ENCODE measurements at regions not wholly inside any gene's neighbourhood (a gene's known extent, or its start where the extent isn't known, plus 50 kb on each side); places are given as distances from the start of the nearest gene placed in this dataset.

GRCh38 chr6:26269531-26270485 lies 95.2 kb upstream of the BTN3A2 start:
- TF ChIP-seq CTCF (IDR thresholded peaks at IDR 0.05; ENCODE audit: low read depth, low read length) = no peak
- in situ Hi-C loops (cut with HindIII; ENCODE audit: low sequenced_read_pairs) = no loop called here
- H3K4me3 ChIP-seq (ENCODE audit: low read depth, low read length) = peak overlapping the region; percentile 72
- peak; percentile 13 for DNase-seq (ENCODE audit: low read depth, low spot score)

GRCh38 chr6:26270486-26270861 lies 94.5 kb upstream of the BTN3A2 start:
- peak overlapping the region; percentile 72 for H3K4me3 ChIP-seq (ENCODE audit: low read depth, low read length)
- peak; percentile 29 for DNase-seq (ENCODE audit: low read depth, low spot score)
- in situ Hi-C loops (cut with HindIII; ENCODE audit: low sequenced_read_pairs) = no loop called here
- TF ChIP-seq CTCF (IDR thresholded peaks at IDR 0.05; ENCODE audit: low read depth, low read length) = peak; percentile 4

DNA sequence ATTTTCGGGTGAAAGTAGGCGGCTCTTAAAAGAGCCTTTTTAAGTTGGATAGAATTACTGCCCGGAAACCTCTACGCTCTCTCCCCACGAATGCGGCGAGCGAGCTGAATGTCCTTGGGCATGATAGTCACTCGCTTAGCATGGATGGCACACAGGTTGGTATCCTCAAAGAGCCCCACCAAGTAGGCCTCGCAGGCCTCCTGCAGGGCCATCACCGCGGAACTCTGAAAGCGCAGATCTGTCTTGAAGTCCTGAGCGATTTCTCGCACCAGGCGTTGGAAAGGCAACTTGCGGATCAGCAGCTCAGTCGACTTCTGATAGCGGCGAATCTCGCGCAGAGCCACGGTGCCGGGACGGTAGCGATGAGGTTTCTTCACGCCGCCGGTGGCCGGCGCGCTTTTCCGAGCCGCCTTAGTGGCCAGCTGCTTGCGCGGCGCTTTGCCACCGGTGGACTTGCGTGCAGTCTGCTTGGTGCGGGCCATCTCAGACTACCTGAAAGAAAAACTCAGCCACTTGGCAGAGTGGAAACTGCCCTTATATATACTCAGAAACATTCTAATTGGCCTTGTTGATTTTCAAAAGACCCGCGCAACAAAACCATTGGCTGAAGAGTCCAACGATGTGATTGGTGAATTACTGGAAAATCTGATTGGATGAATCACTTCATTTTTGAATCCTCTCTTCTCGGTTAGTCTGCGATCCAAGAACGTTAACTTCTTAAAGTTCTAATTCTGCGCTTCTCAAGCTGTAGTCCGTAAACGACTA lies 93.9 kb upstream of the BTN3A2 start:
- DNase-seq (ENCODE audit: low read depth, low spot score) = peak; percentile 94
- H3K4me3 ChIP-seq (ENCODE audit: low read depth, low read length) = peak overlapping the region; percentile 72
- in situ Hi-C loops (cut with HindIII; ENCODE audit: low sequenced_read_pairs) = no loop called here
- TF ChIP-seq CTCF (IDR thresholded peaks at IDR 0.05; ENCODE audit: low read depth, low read length) = no peak

GRCh38 chr6:26271668-26272024 lies 93.4 kb upstream of the BTN3A2 start:
- DNase-seq (ENCODE audit: low read depth, low spot score) = no peak
- TF ChIP-seq CTCF (IDR thresholded peaks at IDR 0.05; ENCODE audit: low read depth, low read length) = no peak
- in situ Hi-C loops (cut with HindIII; ENCODE audit: low sequenced_read_pairs) = no loop called here

DNA sequence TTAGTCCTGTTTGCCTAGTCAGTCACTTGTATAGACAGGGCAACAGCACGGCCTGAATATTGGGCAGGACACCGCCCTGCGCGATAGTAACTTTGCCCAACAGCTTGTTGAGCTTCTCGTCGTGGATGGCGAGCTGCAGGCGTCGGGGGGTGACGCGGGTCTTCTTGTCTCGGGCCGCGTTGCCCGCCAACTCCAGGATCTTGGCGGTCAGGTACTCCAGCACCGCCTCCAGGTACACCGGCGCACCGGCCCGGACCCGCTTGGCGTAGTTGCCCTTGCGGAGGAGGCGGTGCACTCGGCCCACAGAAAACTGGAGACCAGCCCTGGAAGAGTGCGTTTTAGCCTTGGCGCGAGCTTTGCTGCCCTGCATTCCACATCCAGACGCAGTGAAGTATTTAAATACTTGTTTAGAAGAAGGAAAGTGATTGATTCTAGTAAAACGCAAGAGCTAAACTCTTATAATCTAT lies 92.8 kb upstream of the BTN3A2 start:
- in situ Hi-C loops (cut with HindIII; ENCODE audit: low sequenced_read_pairs) = no loop called here
- peak; percentile 30 for DNase-seq (ENCODE audit: low read depth, low spot score)
- peak overlapping the region; percentile 72 for H3K4me3 ChIP-seq (ENCODE audit: low read depth, low read length)
- no peak for TF ChIP-seq CTCF (IDR thresholded peaks at IDR 0.05; ENCODE audit: low read depth, low read length)

More at GRCh38 chr6:26271668-26272024, 93.4 kb upstream of the BTN3A2 start:
- peak overlapping the region; percentile 72 for H3K4me3 ChIP-seq (ENCODE audit: low read depth, low read length)

- H3K4me3 ChIP-seq (ENCODE audit: low read depth, low read length) = peak overlapping the region; percentile 59
- peak; percentile 48 for DNase-seq (ENCODE audit: low read depth, low spot score)
- in situ Hi-C loops (cut with HindIII; ENCODE audit: low sequenced_read_pairs) = no loop called here
- TF ChIP-seq CTCF (IDR thresholded peaks at IDR 0.05; ENCODE audit: low read depth, low read length) = no peak
Measured at GRCh38 chr6:26273673-26274588, 91.1 kb upstream of the BTN3A2 start.

Data from astrocyte of the spinal cord (primary cell).